K562 (cell line): ENCODE measurements at regions not wholly inside any gene's neighbourhood (a gene's known extent, or its start where the extent isn't known, plus 50 kb on each side); places are given as distances from the start of the nearest gene placed in this dataset.

ENCODE experiments used
- EZH2 ChIP-seq: IDR thresholded peaks from 2 replicates; pipeline ENCODE4 v1.6.1; 2012; ENCODE audit warnings: low read depth, mild to moderate bottlenecking, inconsistent platforms, low read length, borderline replicate concordance
- HBP1 ChIP-seq: fragments of 450-650 bp; formaldehyde crosslinking; IDR thresholded peaks from 2 replicates; pipeline ENCODE4 v1.4.0; 2022; ENCODE audit warnings: missing genetic modification characterization
- MYC ChIP-seq, 2 experiments: fragments of 250-450 bp in 1 of 2; sonication (Bioruptor Pico) in 1 of 2; IDR thresholded peaks; 2 replicates each; pipeline versions ENCODE4 v1.5.1 to v1.6.1; 2012 to 2021; ENCODE audit warnings: low read depth in 2 of 2, borderline replicate concordance in 1 of 2, improper control_type of control experiment in 1 of 2, low read length in 1 of 2, mild to moderate bottlenecking in 1 of 2, moderate library complexity in 1 of 2
- MYNN ChIP-seq, 2 experiments: sonication (generic); formaldehyde crosslinking in 1 of 2; IDR thresholded peaks; 2 replicates each; pipeline versions ENCODE4 v1.5.0 to v1.6.1; 2016 to 2020; ENCODE audit warnings: antibody characterized with exemption in 1 of 2, missing genetic modification reagents in 1 of 2
- POLR2A ChIP-seq: fragments of 450-650 bp; conservative IDR thresholded peaks from 2 replicates; pipeline ENCODE4 v1.6.1; 2016
- SIRT6 ChIP-seq: IDR thresholded peaks from one replicate; pipeline ENCODE4 v1.6.1; 2012; ENCODE audit warnings: low read depth, mild to moderate bottlenecking, control low read depth, inconsistent platforms, low read length, moderate library complexity
- THRA ChIP-seq: fragments of 450-650 bp; IDR thresholded peaks from 2 replicates; pipeline ENCODE4 v1.6.1; 2017; ENCODE audit warnings: mild to moderate bottlenecking, moderate library complexity
- YY1 ChIP-seq, 3 experiments: IDR thresholded peaks; 2 replicates each; pipeline ENCODE4 v1.6.1; 2011; ENCODE audit warnings: low read length in 2 of 3, mild to moderate bottlenecking in 2 of 3, moderate library complexity in 2 of 3, borderline replicate concordance in 1 of 3, control low read depth in 1 of 3, low read depth in 1 of 3; ENCODE audit not compliant: insufficient read depth in 3 of 3, insufficient replicate concordance in 2 of 3, control insufficient read depth in 1 of 3, insufficient read length in 1 of 3; ENCODE audit errors: extremely low read depth in 1 of 3
- TF ChIP-seq, protein P1 (sequence below): IDR thresholded peaks from 3 replicates; pipeline ENCODE4 v1.6.1; 2011; ENCODE audit warnings: borderline replicate concordance, mild to moderate bottlenecking, moderate library complexity; ENCODE audit not compliant: insufficient read length; ENCODE audit errors: extremely low read depth
- TF ChIP-seq, protein P2 (sequence below), 3 experiments: IDR thresholded peaks in 2 of 3; conservative IDR thresholded peaks in 1 of 3; 2 replicates each; pipeline ENCODE4 v1.5.1; 2011 to 2012; ENCODE audit warnings: low read length in 3 of 3, mild to moderate bottlenecking in 3 of 3, control low read depth in 2 of 3, improper control_type of control experiment in 1 of 3, inconsistent platforms in 1 of 3, low read depth in 1 of 3, mixed read lengths in 1 of 3, moderate library complexity in 1 of 3; ENCODE audit not compliant: insufficient read depth in 2 of 3
- TF ChIP-seq, protein P3 (sequence below): fragments of 250-450 bp; sonication (Bioruptor Pico); IDR thresholded peaks from 2 replicates; pipeline ENCODE4 v1.9.0; 2021; ENCODE audit warnings: mild to moderate bottlenecking, inconsistent platforms
- TF ChIP-seq, protein P4 (sequence below): fragments of 450-650 bp; IDR thresholded peaks from 2 replicates; pipeline ENCODE4 v1.6.1; 2016; ENCODE audit warnings: antibody characterized with exemption

GRCh38 chr2:12035956-12036639, 289.7 kb downstream of the LPIN1 start:
- TF ChIP-seq EZH2 (no peak), HBP1 (CRISPR knock-in tag) (no peak), MYNN (IDR thresholded peaks at IDR 0.05) (no peak), MYNN (CRISPR knock-in tag; IDR thresholded peaks at IDR 0.05) (no peak), THRA (no peak), POLR2A (no peak), YY1 (IDR thresholded peaks at IDR 0.05; ENCODE audit: borderline replicate concordance in 1 of 3, control insufficient read depth in 1 of 3, extremely low read depth in 1 of 3, insufficient read depth in 3 of 3, insufficient read length in 1 of 3, insufficient replicate concordance in 2 of 3, low read depth in 1 of 3, low read length in 2 of 3) (no peak), MYC (IDR thresholded peaks at IDR 0.05; ENCODE audit: low read depth, low read length) (no peak), MYC (CRISPR knock-in tag; IDR thresholded peaks at IDR 0.05; ENCODE audit: borderline replicate concordance, low read depth) (no peak), SIRT6 (no peak)
- TF ChIP-seq, protein P1, sequence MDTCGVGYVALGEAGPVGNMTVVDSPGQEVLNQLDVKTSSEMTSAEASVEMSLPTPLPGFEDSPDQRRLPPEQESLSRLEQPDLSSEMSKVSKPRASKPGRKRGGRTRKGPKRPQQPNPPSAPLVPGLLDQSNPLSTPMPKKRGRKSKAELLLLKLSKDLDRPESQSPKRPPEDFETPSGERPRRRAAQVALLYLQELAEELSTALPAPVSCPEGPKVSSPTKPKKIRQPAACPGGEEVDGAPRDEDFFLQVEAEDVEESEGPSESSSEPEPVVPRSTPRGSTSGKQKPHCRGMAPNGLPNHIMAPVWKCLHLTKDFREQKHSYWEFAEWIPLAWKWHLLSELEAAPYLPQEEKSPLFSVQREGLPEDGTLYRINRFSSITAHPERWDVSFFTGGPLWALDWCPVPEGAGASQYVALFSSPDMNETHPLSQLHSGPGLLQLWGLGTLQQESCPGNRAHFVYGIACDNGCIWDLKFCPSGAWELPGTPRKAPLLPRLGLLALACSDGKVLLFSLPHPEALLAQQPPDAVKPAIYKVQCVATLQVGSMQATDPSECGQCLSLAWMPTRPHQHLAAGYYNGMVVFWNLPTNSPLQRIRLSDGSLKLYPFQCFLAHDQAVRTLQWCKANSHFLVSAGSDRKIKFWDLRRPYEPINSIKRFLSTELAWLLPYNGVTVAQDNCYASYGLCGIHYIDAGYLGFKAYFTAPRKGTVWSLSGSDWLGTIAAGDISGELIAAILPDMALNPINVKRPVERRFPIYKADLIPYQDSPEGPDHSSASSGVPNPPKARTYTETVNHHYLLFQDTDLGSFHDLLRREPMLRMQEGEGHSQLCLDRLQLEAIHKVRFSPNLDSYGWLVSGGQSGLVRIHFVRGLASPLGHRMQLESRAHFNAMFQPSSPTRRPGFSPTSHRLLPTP = no peak
- TF ChIP-seq, protein P2, sequence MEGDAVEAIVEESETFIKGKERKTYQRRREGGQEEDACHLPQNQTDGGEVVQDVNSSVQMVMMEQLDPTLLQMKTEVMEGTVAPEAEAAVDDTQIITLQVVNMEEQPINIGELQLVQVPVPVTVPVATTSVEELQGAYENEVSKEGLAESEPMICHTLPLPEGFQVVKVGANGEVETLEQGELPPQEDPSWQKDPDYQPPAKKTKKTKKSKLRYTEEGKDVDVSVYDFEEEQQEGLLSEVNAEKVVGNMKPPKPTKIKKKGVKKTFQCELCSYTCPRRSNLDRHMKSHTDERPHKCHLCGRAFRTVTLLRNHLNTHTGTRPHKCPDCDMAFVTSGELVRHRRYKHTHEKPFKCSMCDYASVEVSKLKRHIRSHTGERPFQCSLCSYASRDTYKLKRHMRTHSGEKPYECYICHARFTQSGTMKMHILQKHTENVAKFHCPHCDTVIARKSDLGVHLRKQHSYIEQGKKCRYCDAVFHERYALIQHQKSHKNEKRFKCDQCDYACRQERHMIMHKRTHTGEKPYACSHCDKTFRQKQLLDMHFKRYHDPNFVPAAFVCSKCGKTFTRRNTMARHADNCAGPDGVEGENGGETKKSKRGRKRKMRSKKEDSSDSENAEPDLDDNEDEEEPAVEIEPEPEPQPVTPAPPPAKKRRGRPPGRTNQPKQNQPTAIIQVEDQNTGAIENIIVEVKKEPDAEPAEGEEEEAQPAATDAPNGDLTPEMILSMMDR (IDR thresholded peaks at IDR 0.05 in 2 of 3, conservative IDR thresholded peaks at IDR 0.05 in 1 of 3; ENCODE audit: insufficient read depth in 2 of 3, low read depth in 1 of 3, low read length in 3 of 3) = no peak
- TF ChIP-seq, protein P3, sequence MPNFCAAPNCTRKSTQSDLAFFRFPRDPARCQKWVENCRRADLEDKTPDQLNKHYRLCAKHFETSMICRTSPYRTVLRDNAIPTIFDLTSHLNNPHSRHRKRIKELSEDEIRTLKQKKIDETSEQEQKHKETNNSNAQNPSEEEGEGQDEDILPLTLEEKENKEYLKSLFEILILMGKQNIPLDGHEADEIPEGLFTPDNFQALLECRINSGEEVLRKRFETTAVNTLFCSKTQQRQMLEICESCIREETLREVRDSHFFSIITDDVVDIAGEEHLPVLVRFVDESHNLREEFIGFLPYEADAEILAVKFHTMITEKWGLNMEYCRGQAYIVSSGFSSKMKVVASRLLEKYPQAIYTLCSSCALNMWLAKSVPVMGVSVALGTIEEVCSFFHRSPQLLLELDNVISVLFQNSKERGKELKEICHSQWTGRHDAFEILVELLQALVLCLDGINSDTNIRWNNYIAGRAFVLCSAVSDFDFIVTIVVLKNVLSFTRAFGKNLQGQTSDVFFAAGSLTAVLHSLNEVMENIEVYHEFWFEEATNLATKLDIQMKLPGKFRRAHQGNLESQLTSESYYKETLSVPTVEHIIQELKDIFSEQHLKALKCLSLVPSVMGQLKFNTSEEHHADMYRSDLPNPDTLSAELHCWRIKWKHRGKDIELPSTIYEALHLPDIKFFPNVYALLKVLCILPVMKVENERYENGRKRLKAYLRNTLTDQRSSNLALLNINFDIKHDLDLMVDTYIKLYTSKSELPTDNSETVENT (CRISPR knock-in tag) = no peak
- TF ChIP-seq, protein P4, sequence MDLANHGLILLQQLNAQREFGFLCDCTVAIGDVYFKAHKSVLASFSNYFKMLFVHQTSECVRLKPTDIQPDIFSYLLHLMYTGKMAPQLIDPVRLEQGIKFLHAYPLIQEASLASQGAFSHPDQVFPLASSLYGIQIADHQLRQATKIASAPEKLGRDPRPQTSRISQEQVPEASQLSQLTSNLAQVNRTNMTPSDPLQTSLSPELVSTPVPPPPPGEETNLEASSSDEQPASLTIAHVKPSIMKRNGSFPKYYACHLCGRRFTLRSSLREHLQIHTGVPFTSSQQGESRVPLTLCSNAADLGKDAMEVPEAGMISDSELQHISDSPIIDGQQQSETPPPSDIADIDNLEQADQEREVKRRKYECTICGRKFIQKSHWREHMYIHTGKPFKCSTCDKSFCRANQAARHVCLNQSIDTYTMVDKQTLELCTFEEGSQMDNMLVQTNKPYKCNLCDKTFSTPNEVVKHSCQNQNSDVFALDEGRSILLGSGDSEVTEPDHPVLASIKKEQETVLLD = no peak
